ENCODE measurements at regions not wholly inside any gene's neighbourhood (a gene's known extent, or its start where the extent isn't known, plus 50 kb on each side); places are given as distances from the start of the nearest gene placed in this dataset. TPM values are rescaled to one million over a fixed set of nuclear protein-coding genes. Genes with fewer than 3 reads are reported as not detected.

GRCh38 chr10:14382531-14382930 is 51.8 kb upstream of the FRMD4A start:
- DNase-seq (no peak), ATAC-seq (no peak)
- Histone ChIP-seq H3K9me3 (no peaks in the 10 kb centered on the region), H3K36me3 (ENCODE audit: low read depth) (no peaks in the 10 kb centered on the region), H3K4me1 (ENCODE audit: low read depth) (no peaks in the 10 kb centered on the region), H3K4me3 (no peak overlapping the region)
- TF ChIP-seq CTCF (IDR thresholded peaks at IDR 0.05), result no peak
- intact Hi-C loops (cut with DNase I, micrococcal nuclease), result no loop called here

GRCh38 chr10:14382022-14382421 is 51.3 kb upstream of the FRMD4A start:
- Histone ChIP-seq H3K4me3 (no peak overlapping the region), H3K4me1 (ENCODE audit: low read depth) (no peaks in the 10 kb centered on the region), H3K36me3 (ENCODE audit: low read depth) (no peaks in the 10 kb centered on the region), H3K9me3 (no peaks in the 10 kb centered on the region)
- no peak for DNase-seq
- intact Hi-C loops (cut with DNase I, micrococcal nuclease), result no loop called here
- ATAC-seq, result no peak
- no peak for TF ChIP-seq CTCF (IDR thresholded peaks at IDR 0.05)

- no peak for TF ChIP-seq CTCF (IDR thresholded peaks at IDR 0.05)
- intact Hi-C loops (cut with DNase I, micrococcal nuclease), result no loop called here
- H3K9me3 ChIP-seq, result no peaks in the 10 kb centered on the region
- ATAC-seq, result no peak
- H3K4me3 ChIP-seq, result no peak overlapping the region
- H3K36me3 ChIP-seq (ENCODE audit: low read depth), result no peaks in the 10 kb centered on the region
- no peaks in the 10 kb centered on the region for H3K4me1 ChIP-seq (ENCODE audit: low read depth)
- DNase-seq, result no peak
These were observed 50.8 kb upstream of the FRMD4A start for GRCh38 chr10:14381475-14381874.

- H3K9me3 ChIP-seq, result no peaks in the 10 kb centered on the region
- ATAC-seq (no peak), DNase-seq (no peak)
- no peak overlapping the region for H3K4me3 ChIP-seq
- no peak for TF ChIP-seq CTCF (IDR thresholded peaks at IDR 0.05)
- H3K36me3 ChIP-seq (ENCODE audit: low read depth), result no peaks in the 10 kb centered on the region
- intact Hi-C loops (cut with DNase I, micrococcal nuclease), result no loop called here
- H3K4me1 ChIP-seq (ENCODE audit: low read depth), result no peaks in the 10 kb centered on the region
These were observed 50.0 kb upstream of the FRMD4A start for GRCh38 chr10:14380746-14381145.

Small RNAs in the stretch of these regions (microRNA-seq; reads per million reads assigned to microRNA genes)
- gene MIR1265 (1.4 reads per million), gene MIR4293 (not detected)
